GM12878 (cell line): ENCODE measurements at regions not wholly inside any gene's neighbourhood (a gene's known extent, or its start where the extent isn't known, plus 50 kb on each side); places are given as distances from the start of the nearest gene placed in this dataset.
"Not testable (repeated sequence)": the region's sequence is repeated elsewhere in the genome, so short reads cannot be mapped to it uniquely, and the experiment has no call there.

Experiments used
- ATAC-seq: fragments of 200-7000 bp; cut with Tn5 transposase; 3 replicates; pipeline ENCODE4 v1.9.1; 2020; ENCODE audit warnings: mild to moderate bottlenecking, moderate library complexity
- BruUV-seq: library from RNA; stranded (reverse); fragments of 400-500 nt; replicated peaks from 2 replicates; lab custom pipeline; 2021; lab: Mats Ljungman, UMichigan
- CTCF ChIA-PET: fragments of 300-600 bp; sonication (Branson Sonifier 250); formaldehyde crosslinking; extraction: SDS; loops from one replicate; lab custom pipeline; 2021; ENCODE audit warnings: inconsistent platforms; lab: Yijun Ruan, JAX
- POLR2A ChIA-PET: fragments of 350-600 bp; formaldehyde crosslinking; extraction: SDS; loops from one replicate; lab custom pipeline; 2021; ENCODE audit warnings: inconsistent platforms; lab: Charles Lee
- RAD21 ChIA-PET: fragments of 300-600 bp; sonication (Branson Sonifier 250); formaldehyde crosslinking; loops from one replicate; lab custom pipeline; 2023; ENCODE audit warnings: antibody characterized with exemption; ENCODE audit not compliant: unreplicated experiment; lab: Charles Lee
- SMC1A ChIA-PET: fragments of 300-600 bp; sonication (Branson Sonifier 250); formaldehyde crosslinking; loops from one replicate; lab custom pipeline; 2023; ENCODE audit not compliant: unreplicated experiment, uncharacterized antibody; lab: Charles Lee
- DNase-seq: peaks from one replicate; pipeline ENCODE4 v3.0.0-alpha.2; 2011; ENCODE audit warnings: low read depth, low spot score
- FAIRE-seq: peaks from 3 replicates; lab custom pipeline; 2011; peaks lifted over from hg19 to GRCh38; lab: Jason Lieb, UNC
- H2AFZ ChIP-seq: 2 replicates; pipeline ENCODE4 v1.6.0; 2011; ENCODE audit warnings: low read depth, low read length, control low read depth; ENCODE audit not compliant: control insufficient read depth
- H3K27ac ChIP-seq: 2 replicates; pipeline ENCODE4 v1.5.1; 2011; ENCODE audit warnings: control low read depth; ENCODE audit not compliant: control insufficient read depth, insufficient read depth
- H3K27me3 ChIP-seq, 2 experiments: replicated peaks in 1 of 2; 2 replicates each; pipeline versions ENCODE4 v1.6.0 to v1.6.1; 2011; ENCODE audit warnings: low read length in 1 of 2; ENCODE audit not compliant: control insufficient read depth in 2 of 2, insufficient read depth in 2 of 2
- H3K36me3 ChIP-seq, 2 experiments: 2 replicates each; pipeline ENCODE4 v1.5.1; 2011; ENCODE audit warnings: low read length in 1 of 2; ENCODE audit not compliant: control insufficient read depth in 2 of 2, insufficient read depth in 2 of 2
- H3K4me1 ChIP-seq: 2 replicates; pipeline ENCODE4 v1.6.1; 2011; ENCODE audit warnings: mild to moderate bottlenecking, low read length, moderate library complexity, mixed read lengths; ENCODE audit not compliant: control insufficient read depth, insufficient read depth
- H3K4me2 ChIP-seq: 2 replicates; pipeline ENCODE4 v1.6.0; 2011; ENCODE audit warnings: control low read depth; ENCODE audit not compliant: control insufficient read depth, insufficient read depth
- H3K4me3 ChIP-seq: fragments of 200-600 bp; sonication (generic); 2 replicates; pipeline ENCODE4 v1.5.1; 2016
- H3K79me2 ChIP-seq: 2 replicates; pipeline ENCODE4 v1.6.0; 2011; ENCODE audit warnings: low read length; ENCODE audit not compliant: control insufficient read depth, insufficient read depth
- H3K9ac ChIP-seq: 2 replicates; pipeline ENCODE4 v1.8.0; 2011; ENCODE audit warnings: low read length, control low read depth, mixed read lengths; ENCODE audit not compliant: control insufficient read depth, insufficient read depth
- H3K9me3 ChIP-seq: replicated peaks from 3 replicates; pipeline ENCODE4 v1.5.1; 2011; ENCODE audit warnings: mild to moderate bottlenecking, low read length; ENCODE audit not compliant: control insufficient read depth, insufficient read depth
- H4K20me1 ChIP-seq: 2 replicates; pipeline ENCODE4 v1.6.0; 2011; ENCODE audit not compliant: control insufficient read depth, insufficient read depth
- CEBPZ ChIP-seq: fragments of 150-350 bp; IDR thresholded peaks from 2 replicates; pipeline ENCODE4 v1.6.1; 2016; ENCODE audit warnings: low read depth, low read length
- CTCF ChIP-seq, 3 experiments: IDR thresholded peaks in 2 of 3; conservative IDR thresholded peaks in 1 of 3; 2 replicates each; pipeline ENCODE4 v1.5.1; 2011; ENCODE audit warnings: low read depth in 3 of 3, low read length in 3 of 3, mild to moderate bottlenecking in 3 of 3, control low read depth in 2 of 3, moderate library complexity in 2 of 3, inconsistent platforms in 1 of 3, mixed read lengths in 1 of 3; ENCODE audit not compliant: control insufficient read depth in 2 of 3, insufficient read depth in 1 of 3; ENCODE audit errors: extremely low read depth in 1 of 3
- MTA3 ChIP-seq: IDR thresholded peaks from 2 replicates; pipeline ENCODE4 v1.6.1; 2012; ENCODE audit warnings: low read length, inconsistent platforms, borderline replicate concordance
- NR2C2 ChIP-seq: IDR thresholded peaks from 2 replicates; pipeline ENCODE4 v1.6.1; 2011; ENCODE audit warnings: borderline replicate concordance, low read depth; ENCODE audit not compliant: control insufficient read depth, insufficient read length
- RBBP5 ChIP-seq: fragments of 200-600 bp; sonication (generic); conservative IDR thresholded peaks from 2 replicates; pipeline ENCODE4 v1.6.1; 2016
- ZBTB33 ChIP-seq: fragments of 450-650 bp; IDR thresholded peaks from 2 replicates; pipeline ENCODE4 v1.6.1; 2017; ENCODE audit warnings: mild to moderate bottlenecking
- ZNF622 ChIP-seq: fragments of 450-650 bp; IDR thresholded peaks from 2 replicates; pipeline ENCODE4 v1.6.1; 2017; ENCODE audit warnings: mild to moderate bottlenecking, inconsistent platforms
- WGBS: methylation state at CpG from one replicate; pipeline ENCODE4 v1.1.6; 2016; ENCODE audit warnings: low lambda C conversion rate; ENCODE audit not compliant: insufficient replicate concordance, insufficient coverage; ENCODE audit errors: missing lambda C conversion rate; 5-methylcytosine and 5-hydroxymethylcytosine counted together
- in situ Hi-C: fragments of 300-500 bp; cut with MboI; formaldehyde crosslinking; loops from 9 replicates; pipeline ENCODE4 v1.14.3; 2018; ENCODE audit warnings: mixed read lengths
- intact Hi-C: fragments of 100-400 bp; cut with micrococcal nuclease; formaldehyde crosslinking; loops from one replicate; pipeline ENCODE4 v1.14.2; 2022; ENCODE audit not compliant: unreplicated experiment

GRCh38 chr9:124131518-124131917 lies 120.0 kb downstream of the LHX2 start:
- intact Hi-C loops, H3K27ac ChIP-seq, H2AFZ ChIP-seq, H3K9ac ChIP-seq, H4K20me1 ChIP-seq, H3K36me3 ChIP-seq, DNase-seq, BruUV-seq, H3K79me2 ChIP-seq, H3K4me2 ChIP-seq, H3K27me3 ChIP-seq, H3K9me3 ChIP-seq, ATAC-seq, FAIRE-seq, H3K4me3 ChIP-seq: not testable (repeated sequence)
- WGBS = 87% methylated on average over 7 of the region's 7 CpGs
- H3K4me1 ChIP-seq = peaks cover 14% of the 10 kb centered on the region
- ChIA-PET RAD21 (interaction anchor here (0.6 to 3.1 kb wide), 7 partner anchors 66 to 263 kb away, joined by 3 to 18 read pairs (median 3); no protein-coding TSS in a partner anchor), CTCF (interaction anchor here (1.0 to 2.3 kb wide), 5 partner anchors 8 to 243 kb away, joined by 3 to 11 read pairs (median 3); no protein-coding TSS in a partner anchor), POLR2A (interaction anchor here (0.6 kb wide), 1 partner anchor 68 kb away, joined by 3 read pairs; no protein-coding TSS in a partner anchor), SMC1A (interaction anchor here (1.1 to 1.7 kb wide), 6 partner anchors 53 to 187 kb away, joined by 3 to 12 read pairs (median 3); no protein-coding TSS in a partner anchor)
- in situ Hi-C loops = loop anchor here (25.0 kb wide), 1 partner anchor 156 kb away; no protein-coding TSS in a partner anchor

GRCh38 chr9:124132671-124133147 lies 121.1 kb downstream of the LHX2 start:
- FAIRE-seq = no peak
- TF ChIP-seq ZNF622 (no peak), ZBTB33 (no peak), MTA3 (no peak), NR2C2 (no peak), CTCF (IDR thresholded peaks at IDR 0.05 in 2 of 3, conservative IDR thresholded peaks at IDR 0.05 in 1 of 3; ENCODE audit: control insufficient read depth in 2 of 3, extremely low read depth in 1 of 3, insufficient read depth in 1 of 3, low read depth in 3 of 3, low read length in 3 of 3) (no peak), RBBP5 (no peak), CEBPZ (no peak)

More at GRCh38 chr9:124132671-124133147, 121.1 kb downstream of the LHX2 start:
- ChIA-PET SMC1A (interaction anchor here (1.1 to 1.7 kb wide), 9 partner anchors 11 to 192 kb away, joined by 3 to 12 read pairs (median 3); no protein-coding TSS in a partner anchor), RAD21 (interaction anchor here (1.0 to 3.1 kb wide), 6 partner anchors 64 to 262 kb away, joined by 3 to 18 read pairs (median 4); no protein-coding TSS in a partner anchor), CTCF (interaction anchor here (0.7 to 3.0 kb wide), 14 partner anchors 10 to 257 kb away, joined by 3 to 15 read pairs (median 4); no protein-coding TSS in a partner anchor), POLR2A (interaction anchor here (0.9 to 1.0 kb wide), 2 partner anchors 122 to 285 kb away, joined by 7 to 14 read pairs; no protein-coding TSS in a partner anchor)
- H3K36me3 ChIP-seq = no peaks in the 10 kb centered on the region
- ATAC-seq = no peak
- H3K4me3 ChIP-seq = no peak overlapping the region
- no peak for DNase-seq
- no peak overlapping the region for H3K9ac ChIP-seq
- H2AFZ ChIP-seq = no peak overlapping the region
- H3K4me1 ChIP-seq = peaks cover 16% of the 10 kb centered on the region
- H3K79me2 ChIP-seq = 0 out of 2 replicates have a peak, but pooled peaks cover 1% of the 10 kb centered on the region
- no peaks in the 10 kb centered on the region for H4K20me1 ChIP-seq
- H3K4me2 ChIP-seq = no peak overlapping the region
- H3K27ac ChIP-seq = no peak overlapping the region
- intact Hi-C loops = no loop called here
- no peaks in the 10 kb centered on the region for H3K9me3 ChIP-seq
- BruUV-seq = no TSS peak
- 93% methylated on average over 10 of the region's 10 CpGs for WGBS
- in situ Hi-C loops = loop anchor here (25.0 kb wide), 1 partner anchor 155 kb away; no protein-coding TSS in a partner anchor
- no peaks in the 10 kb centered on the region for H3K27me3 ChIP-seq
